Lower leg skin (tissue), 3 donors: ENCODE measurements at regions not wholly inside any gene's neighbourhood (a gene's known extent, or its start where the extent isn't known, plus 50 kb on each side); places are given as distances from the start of the nearest gene placed in this dataset.

Experiments
- CTCF ChIP-seq, 3 donors: fragments of 450-650 bp; IDR thresholded peaks; one replicate each; pipeline ENCODE4 v1.5.1; 2016; ENCODE audit warnings: antibody characterized with exemption in 3 of 3, mild to moderate bottlenecking in 3 of 3, moderate library complexity in 2 of 3
- POLR2A ChIP-seq, 2 donors: fragments of 450-650 bp; IDR thresholded peaks; one replicate each; pipeline ENCODE4 v1.6.1; 2016 to 2017; ENCODE audit warnings: antibody characterized with exemption in 2 of 2, mild to moderate bottlenecking in 1 of 2, moderate library complexity in 1 of 2

GRCh38 chr1:239247285-239247684, 139.1 kb upstream of the CHRM3 start:
- TF ChIP-seq CTCF (IDR thresholded peaks at IDR 0.05) (no peak), POLR2A (IDR thresholded peaks at IDR 0.05) (no peak)
